ENCODE measurements at regions not wholly inside any gene's neighbourhood (a gene's known extent, or its start where the extent isn't known, plus 50 kb on each side); places are given as distances from the start of the nearest gene placed in this dataset.

DNA sequence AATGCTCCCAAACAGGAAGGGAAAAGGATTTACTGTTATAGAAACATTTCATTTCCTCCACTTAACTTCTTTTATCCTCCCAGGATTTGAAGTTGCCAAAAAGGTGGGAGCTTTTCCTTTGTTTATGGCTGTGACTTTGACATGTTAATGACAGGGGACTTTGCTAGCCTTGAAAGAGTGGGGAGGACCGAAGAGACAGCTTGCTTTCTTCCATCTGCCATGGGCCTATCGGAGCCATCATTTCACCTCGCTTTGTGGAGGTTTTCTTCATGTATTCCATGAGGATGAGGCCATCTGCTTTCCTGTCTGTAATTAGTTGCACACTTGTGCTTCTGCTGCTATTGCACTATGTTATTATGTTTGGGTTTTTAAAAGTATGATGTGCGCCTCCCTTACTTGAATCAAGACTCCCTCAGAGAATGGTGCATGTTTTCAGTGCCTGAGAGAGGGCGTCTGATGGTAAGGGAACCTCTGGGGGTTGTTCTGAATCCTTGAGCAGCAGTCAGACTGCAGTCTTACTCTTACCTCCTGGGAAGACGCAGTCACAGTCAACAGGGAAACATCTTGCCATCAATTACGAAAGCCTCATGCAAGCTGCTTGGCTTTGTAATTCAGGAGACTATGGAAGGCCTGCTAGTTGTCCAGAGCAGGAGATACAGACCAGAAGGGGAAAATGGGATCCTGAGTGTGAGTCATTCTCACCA, 173.3 kb upstream of the MGAT5 start:
- H3K27ac Mint-ChIP-seq = no peak overlapping the region
- H3K9me3 Mint-ChIP-seq = peaks cover 1 to 4% of the 10 kb centered on the region in 2 experiments; a peak in 3 of 5 replicates
- Histone ChIP-seq H4K8ac (replicated peaks; ENCODE audit: insufficient read length, low read depth, low read length) (no peak overlapping the region), H3K27me3 (ENCODE audit: insufficient read depth, low read length) (no peaks in the 10 kb centered on the region), H4K91ac (ENCODE audit: insufficient read length, low read depth, low read length) (no peak overlapping the region), H3K18ac (ENCODE audit: insufficient read length, low read depth, low read length) (no peak overlapping the region), H3T11ph (ENCODE audit: low read length) (no peak overlapping the region), H2AK5ac (ENCODE audit: insufficient read length, low read length) (no peak overlapping the region), H2BK20ac (ENCODE audit: low read depth, low read length, poor library complexity, severe bottlenecking) (no peak overlapping the region), H2BK120ac (ENCODE audit: low read depth, low read length, poor library complexity, severe bottlenecking) (no peak overlapping the region), H3K4me2 (ENCODE audit: insufficient read depth, insufficient read length, low read length) (no peak overlapping the region), H3K4ac (ENCODE audit: low read depth, low read length) (no peak overlapping the region), H2BK15ac (ENCODE audit: low read depth, low read length) (no peak overlapping the region), H2BK5ac (ENCODE audit: insufficient read length, low read length) (no peak overlapping the region), H3K4me1 (ENCODE audit: insufficient read depth, low read length) (peaks cover 9% of the 10 kb centered on the region; the same call in 1 of the 2 replicates), H3K56ac (ENCODE audit: insufficient read length, low read depth, low read length) (no peak overlapping the region), H3K9me3 (ENCODE audit: control insufficient read depth, low read depth, low read length) (no peaks in the 10 kb centered on the region), H4K20me1 (ENCODE audit: control insufficient read depth, insufficient read depth, insufficient read length) (no peaks in the 10 kb centered on the region), H4K5ac (ENCODE audit: insufficient read length, low read depth, low read length) (no peak overlapping the region), H3K23me2 (ENCODE audit: insufficient read length, low read depth, low read length, poor library complexity, severe bottlenecking) (no peaks in the 10 kb centered on the region), H2BK12ac (ENCODE audit: insufficient read length, low read depth, low read length) (no peak overlapping the region), H3K79me1 (ENCODE audit: insufficient read depth, low read depth, low read length, poor library complexity, severe bottlenecking) (no peaks in the 10 kb centered on the region), H3K27ac (ENCODE audit: insufficient read length, low read depth, low read length) (no peak overlapping the region), H2AFZ (ENCODE audit: low read length) (no peak overlapping the region), H3K79me2 (ENCODE audit: insufficient read depth, low read length) (no peaks in the 10 kb centered on the region), H3K14ac (ENCODE audit: insufficient read depth, low read length) (no peak overlapping the region), H3K23ac (ENCODE audit: insufficient read length, low read depth, low read length) (no peak overlapping the region), H3K9ac (ENCODE audit: extremely low read depth, insufficient read length, low read length) (no peak overlapping the region)
- peaks cover 3% of the 10 kb centered on the region for H3K27me3 Mint-ChIP-seq (ENCODE audit: low read depth)
- TF ChIP-seq, protein P1, sequence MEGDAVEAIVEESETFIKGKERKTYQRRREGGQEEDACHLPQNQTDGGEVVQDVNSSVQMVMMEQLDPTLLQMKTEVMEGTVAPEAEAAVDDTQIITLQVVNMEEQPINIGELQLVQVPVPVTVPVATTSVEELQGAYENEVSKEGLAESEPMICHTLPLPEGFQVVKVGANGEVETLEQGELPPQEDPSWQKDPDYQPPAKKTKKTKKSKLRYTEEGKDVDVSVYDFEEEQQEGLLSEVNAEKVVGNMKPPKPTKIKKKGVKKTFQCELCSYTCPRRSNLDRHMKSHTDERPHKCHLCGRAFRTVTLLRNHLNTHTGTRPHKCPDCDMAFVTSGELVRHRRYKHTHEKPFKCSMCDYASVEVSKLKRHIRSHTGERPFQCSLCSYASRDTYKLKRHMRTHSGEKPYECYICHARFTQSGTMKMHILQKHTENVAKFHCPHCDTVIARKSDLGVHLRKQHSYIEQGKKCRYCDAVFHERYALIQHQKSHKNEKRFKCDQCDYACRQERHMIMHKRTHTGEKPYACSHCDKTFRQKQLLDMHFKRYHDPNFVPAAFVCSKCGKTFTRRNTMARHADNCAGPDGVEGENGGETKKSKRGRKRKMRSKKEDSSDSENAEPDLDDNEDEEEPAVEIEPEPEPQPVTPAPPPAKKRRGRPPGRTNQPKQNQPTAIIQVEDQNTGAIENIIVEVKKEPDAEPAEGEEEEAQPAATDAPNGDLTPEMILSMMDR (conservative IDR thresholded peaks at IDR 0.05) = no peak
- H3K36me3 Mint-ChIP-seq (ENCODE audit: insufficient read depth in 1 of 3, low read depth in 3 of 3) = no peaks in the 10 kb centered on the region
- WGBS (ENCODE audit: extremely low coverage, insufficient read length, low lambda C conversion rate) = no CpG with 5 or more reads among the region's 7 CpGs
- no peak overlapping the region for H3K4me3 Mint-ChIP-seq
- peaks cover 17 to 20% of the 10 kb centered on the region in 2 experiments for H3K4me1 Mint-ChIP-seq
- no peak for DNase-seq
